Iris pigment epithelial cell (primary cell): ENCODE measurements at regions not wholly inside any gene's neighbourhood (a gene's known extent, or its start where the extent isn't known, plus 50 kb on each side); places are given as distances from the start of the nearest gene placed in this dataset.

Experiments used
- DNase-seq: peaks from one replicate; pipeline ENCODE4 v3.0.0-alpha.2; 2011; ENCODE audit warnings: low read depth

- no peak for DNase-seq
Measured at GRCh38 chr13:83941701-83942335, 59.5 kb upstream of the SLITRK1 start.

- peak; percentile 12 for DNase-seq
Measured at GRCh38 chr13:83940742-83941141, 58.5 kb upstream of the SLITRK1 start.

- DNase-seq = no peak
Measured at GRCh38 chr13:83937579-83937978, 55.3 kb upstream of the SLITRK1 start.

- DNase-seq = no peak
Measured at GRCh38 chr13:83935566-83935965, 53.3 kb upstream of the SLITRK1 start.
